ENCODE measurements at regions not wholly inside any gene's neighbourhood (a gene's known extent, or its start where the extent isn't known, plus 50 kb on each side); places are given as distances from the start of the nearest gene placed in this dataset.

- H3K4me3 ChIP-seq (ENCODE audit: low read depth, low read length): no peak overlapping the region
- TF ChIP-seq CTCF (IDR thresholded peaks at IDR 0.05; ENCODE audit: low read depth, low read length): no peak
Measured at GRCh38 chr13:111413407-111414187, 93.2 kb downstream of the TEX29 start.

GRCh38 chr13:111414341-111414740, 93.9 kb downstream of the TEX29 start:
- no peak for TF ChIP-seq CTCF (IDR thresholded peaks at IDR 0.05; ENCODE audit: low read depth, low read length)
- H3K4me3 ChIP-seq (ENCODE audit: low read depth, low read length): no peak overlapping the region

GRCh38 chr13:111415246-111415645, 94.8 kb downstream of the TEX29 start:
- no peak overlapping the region for H3K4me3 ChIP-seq (ENCODE audit: low read depth, low read length)
- TF ChIP-seq CTCF (IDR thresholded peaks at IDR 0.05; ENCODE audit: low read depth, low read length): no peak

- no peak overlapping the region for H3K4me3 ChIP-seq (ENCODE audit: low read depth, low read length)
- no peak for TF ChIP-seq CTCF (IDR thresholded peaks at IDR 0.05; ENCODE audit: low read depth, low read length)
Measured at GRCh38 chr13:111415765-111416164, 95.3 kb downstream of the TEX29 start.

GRCh38 chr13:111418101-111418500, 97.7 kb downstream of the TEX29 start:
- no peak overlapping the region for H3K4me3 ChIP-seq (ENCODE audit: low read depth, low read length)
- TF ChIP-seq CTCF (IDR thresholded peaks at IDR 0.05; ENCODE audit: low read depth, low read length): no peak

GRCh38 chr13:111420113-111420876, 99.9 kb downstream of the TEX29 start:
- no peak for TF ChIP-seq CTCF (IDR thresholded peaks at IDR 0.05; ENCODE audit: low read depth, low read length)
- H3K4me3 ChIP-seq (ENCODE audit: low read depth, low read length): no peak overlapping the region

GRCh38 chr13:111421216-111421615, 100.8 kb downstream of the TEX29 start:
- no peak for TF ChIP-seq CTCF (IDR thresholded peaks at IDR 0.05; ENCODE audit: low read depth, low read length)
- no peak overlapping the region for H3K4me3 ChIP-seq (ENCODE audit: low read depth, low read length)

All from WI38 (cell line).